Lower leg skin (tissue), 3 donors: ENCODE measurements at regions not wholly inside any gene's neighbourhood (a gene's known extent, or its start where the extent isn't known, plus 50 kb on each side); places are given as distances from the start of the nearest gene placed in this dataset.

ENCODE experiments used
- CTCF ChIP-seq, 3 donors: fragments of 450-650 bp; IDR thresholded peaks; one replicate each; pipeline ENCODE4 v1.5.1; 2016; ENCODE audit warnings: antibody characterized with exemption in 3 of 3, mild to moderate bottlenecking in 3 of 3, moderate library complexity in 2 of 3
- POLR2A ChIP-seq, 2 donors: fragments of 450-650 bp; IDR thresholded peaks; one replicate each; pipeline ENCODE4 v1.6.1; 2016 to 2017; ENCODE audit warnings: antibody characterized with exemption in 2 of 2, mild to moderate bottlenecking in 1 of 2, moderate library complexity in 1 of 2

GRCh38 chr6:164210783-164211182 lies 796.3 kb downstream of the QKI start:
- TF ChIP-seq POLR2A (IDR thresholded peaks at IDR 0.05) (no peak), CTCF (IDR thresholded peaks at IDR 0.05) (no peak)
